ENCODE measurements at regions not wholly inside any gene's neighbourhood (a gene's known extent, or its start where the extent isn't known, plus 50 kb on each side); places are given as distances from the start of the nearest gene placed in this dataset.

DNA sequence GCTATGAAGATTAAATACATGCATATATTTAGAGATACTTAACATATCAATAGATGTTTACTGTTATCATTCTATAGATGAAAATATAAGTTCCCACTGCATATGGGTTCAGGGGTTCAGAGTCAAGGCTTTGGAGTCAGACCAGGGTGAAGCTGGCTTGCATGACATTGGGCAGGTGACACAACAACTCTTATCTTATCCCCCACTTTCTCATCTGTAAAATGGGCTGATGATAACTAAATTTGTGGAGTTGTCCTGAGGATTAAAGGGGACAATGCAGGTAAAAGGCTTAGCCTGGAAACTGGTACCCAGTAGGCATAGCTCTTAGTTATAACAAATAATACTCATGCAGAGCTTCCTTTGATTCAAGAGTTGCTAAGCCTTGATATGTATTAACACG is 72.6 kb upstream of the BRINP1 start:
- no peak for DNase-seq

DNA sequence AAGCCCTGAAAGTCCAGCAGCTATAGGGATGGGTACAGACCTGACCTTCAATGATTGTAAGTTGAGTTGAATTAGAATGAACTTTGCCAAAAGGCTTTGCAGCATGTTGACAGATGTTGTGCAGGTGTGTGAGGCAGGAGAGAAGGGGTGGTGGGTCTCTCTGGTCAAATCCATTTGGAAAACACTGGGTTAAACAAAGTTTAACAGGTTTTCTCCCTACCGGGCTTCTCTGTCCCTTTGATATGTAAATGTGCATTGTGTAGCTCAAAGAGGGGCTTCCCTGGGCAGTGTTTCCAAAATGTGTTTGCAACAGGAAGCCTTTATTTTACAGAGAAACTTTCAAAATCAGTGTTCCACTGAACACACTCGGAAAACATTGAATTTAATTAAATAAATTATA is 72.1 kb upstream of the BRINP1 start:
- no peak for DNase-seq

DNA sequence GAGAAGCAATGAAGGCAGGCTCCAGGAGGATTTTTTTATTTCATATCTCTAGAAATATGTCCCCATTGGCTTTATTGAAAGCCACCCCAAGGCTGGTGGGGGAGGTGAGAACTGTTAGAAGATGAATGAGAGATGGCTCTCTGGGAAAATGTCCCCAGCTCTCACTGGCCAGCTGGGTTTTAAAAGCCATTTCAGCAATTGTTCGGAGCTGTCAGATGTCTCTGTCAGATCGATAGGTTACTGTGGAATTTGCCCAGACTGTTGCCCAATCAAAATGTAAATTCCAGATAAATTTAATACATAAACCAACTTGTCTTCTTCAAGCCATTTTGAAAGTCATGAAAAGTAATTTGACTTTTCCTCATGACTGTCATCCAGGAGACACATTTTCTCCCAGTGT is 67.0 kb upstream of the BRINP1 start:
- no peak for DNase-seq

- no peak for DNase-seq
Observed at GRCh38 chr9:119435076-119435475, 65.8 kb upstream of the BRINP1 start.

DNA sequence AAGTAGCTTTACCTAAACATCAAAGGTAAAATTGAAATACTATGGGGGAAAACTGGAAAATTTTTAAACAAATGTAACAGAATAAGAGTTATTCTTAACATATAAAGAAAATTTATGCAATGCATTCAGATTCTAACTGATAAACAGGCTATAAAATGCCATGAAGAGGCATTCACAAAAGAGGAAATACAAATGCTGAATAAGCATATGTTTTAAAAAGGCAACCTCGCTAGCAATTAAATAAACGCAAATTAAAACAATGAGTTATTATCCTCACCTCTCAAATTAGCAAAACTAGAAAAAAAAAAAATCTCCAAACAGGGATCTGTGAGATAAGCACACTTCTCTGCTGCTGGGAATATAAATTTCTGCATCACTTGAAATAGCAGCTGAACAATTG is 63.2 kb upstream of the BRINP1 start:
- DNase-seq = no peak

DNA sequence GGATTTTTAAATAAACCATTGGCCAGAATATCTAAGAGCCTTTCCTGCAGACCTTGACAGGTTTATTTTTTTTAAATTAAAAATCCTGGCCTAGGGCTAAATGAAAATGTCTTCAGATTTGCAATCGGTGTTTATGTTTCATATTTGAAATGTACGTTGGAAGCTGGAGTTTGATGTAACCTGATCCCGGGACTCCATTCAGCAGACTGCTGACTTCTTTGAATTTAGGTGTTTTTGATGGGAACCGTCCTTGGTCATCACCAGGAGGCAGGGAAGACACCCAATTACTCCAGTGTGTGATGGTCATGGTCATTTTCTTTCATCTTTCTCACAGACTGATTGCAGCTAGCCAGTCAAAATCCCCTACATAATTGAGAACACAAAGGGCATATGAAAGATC is 60.1 kb upstream of the BRINP1 start:
- no peak for DNase-seq

GRCh38 chr9:119420231-119420630 is 51.0 kb upstream of the BRINP1 start:
- DNase-seq = no peak

Data from stimulated activated CD4-positive, alpha-beta T cell treated with anti-CD3 and anti-CD28 coated beads, Interleukin-12 subunit alpha, Interleukin-12 subunit beta, amount 100 ng/mL, for 4 hours (primary cell).